ENCODE measurements at regions not wholly inside any gene's neighbourhood (a gene's known extent, or its start where the extent isn't known, plus 50 kb on each side); places are given as distances from the start of the nearest gene placed in this dataset.
"Not testable (repeated sequence)": the region's sequence is repeated elsewhere in the genome, so short reads cannot be mapped to it uniquely, and the experiment has no call there.

DNA sequence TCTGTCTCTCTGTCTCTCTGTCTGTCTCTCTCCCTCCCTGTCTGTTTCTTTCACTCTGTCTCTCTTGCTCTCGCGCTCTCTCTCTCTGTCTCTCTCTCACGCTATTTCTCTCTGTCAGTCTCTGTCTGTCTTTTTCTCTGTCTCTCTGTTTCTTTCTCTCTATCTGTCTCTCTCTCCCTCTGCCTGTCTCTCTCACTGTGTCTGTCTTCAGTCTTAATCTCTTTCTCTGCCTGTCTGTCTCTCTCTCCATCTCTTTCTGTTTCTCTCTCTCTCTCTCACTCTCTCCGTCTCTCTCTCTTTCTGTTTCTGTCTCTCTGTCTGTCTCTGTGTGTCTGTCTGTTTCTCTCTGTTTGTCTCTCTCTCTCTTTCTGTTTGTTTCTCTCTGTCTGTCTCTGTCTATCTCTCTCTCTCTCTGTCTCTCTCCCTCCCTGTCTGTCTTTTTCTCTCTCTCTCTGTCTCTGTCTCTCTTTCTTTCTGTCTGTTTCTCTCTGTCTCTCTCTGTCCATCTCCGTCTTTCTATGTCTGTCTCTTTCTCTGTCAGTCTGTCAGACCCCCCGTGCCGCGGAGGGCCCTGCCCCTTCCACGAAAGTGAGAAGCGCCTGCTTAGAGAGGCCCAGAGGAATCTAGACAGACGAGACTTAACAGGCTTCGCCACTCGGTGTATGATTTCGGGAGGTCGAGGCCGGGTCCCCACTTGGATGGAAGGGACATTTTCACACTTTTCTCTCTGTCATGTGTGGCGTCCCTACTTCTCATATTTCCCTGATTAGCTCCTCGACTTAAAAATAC, 346.3 kb upstream of the DEFB115 start:
- H3K4me1 ChIP-seq (ENCODE audit: insufficient read depth), result no peaks in the 10 kb centered on the region
- H3K27ac ChIP-seq, result no peak overlapping the region
- 78 to 85% (median 79%) methylated on average over 18 of the region's 18 CpGs for WGBS, 3 donors
- H3K4me3 ChIP-seq, result no peak overlapping the region
- H3K36me3 ChIP-seq, result no peaks in the 10 kb centered on the region
- intact Hi-C loops (cut with DNase I), result no loop called here
- no peaks in the 10 kb centered on the region for H3K27me3 ChIP-seq
- TF ChIP-seq EP300 (IDR thresholded peaks at IDR 0.05) (no peak), POLR2A (IDR thresholded peaks at IDR 0.05) (no peak)
- TF ChIP-seq, protein P1, sequence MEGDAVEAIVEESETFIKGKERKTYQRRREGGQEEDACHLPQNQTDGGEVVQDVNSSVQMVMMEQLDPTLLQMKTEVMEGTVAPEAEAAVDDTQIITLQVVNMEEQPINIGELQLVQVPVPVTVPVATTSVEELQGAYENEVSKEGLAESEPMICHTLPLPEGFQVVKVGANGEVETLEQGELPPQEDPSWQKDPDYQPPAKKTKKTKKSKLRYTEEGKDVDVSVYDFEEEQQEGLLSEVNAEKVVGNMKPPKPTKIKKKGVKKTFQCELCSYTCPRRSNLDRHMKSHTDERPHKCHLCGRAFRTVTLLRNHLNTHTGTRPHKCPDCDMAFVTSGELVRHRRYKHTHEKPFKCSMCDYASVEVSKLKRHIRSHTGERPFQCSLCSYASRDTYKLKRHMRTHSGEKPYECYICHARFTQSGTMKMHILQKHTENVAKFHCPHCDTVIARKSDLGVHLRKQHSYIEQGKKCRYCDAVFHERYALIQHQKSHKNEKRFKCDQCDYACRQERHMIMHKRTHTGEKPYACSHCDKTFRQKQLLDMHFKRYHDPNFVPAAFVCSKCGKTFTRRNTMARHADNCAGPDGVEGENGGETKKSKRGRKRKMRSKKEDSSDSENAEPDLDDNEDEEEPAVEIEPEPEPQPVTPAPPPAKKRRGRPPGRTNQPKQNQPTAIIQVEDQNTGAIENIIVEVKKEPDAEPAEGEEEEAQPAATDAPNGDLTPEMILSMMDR (IDR thresholded peaks at IDR 0.05), result no peak
- H3K9me3 ChIP-seq, result no peaks in the 10 kb centered on the region
- no peak for DNase-seq

DNA sequence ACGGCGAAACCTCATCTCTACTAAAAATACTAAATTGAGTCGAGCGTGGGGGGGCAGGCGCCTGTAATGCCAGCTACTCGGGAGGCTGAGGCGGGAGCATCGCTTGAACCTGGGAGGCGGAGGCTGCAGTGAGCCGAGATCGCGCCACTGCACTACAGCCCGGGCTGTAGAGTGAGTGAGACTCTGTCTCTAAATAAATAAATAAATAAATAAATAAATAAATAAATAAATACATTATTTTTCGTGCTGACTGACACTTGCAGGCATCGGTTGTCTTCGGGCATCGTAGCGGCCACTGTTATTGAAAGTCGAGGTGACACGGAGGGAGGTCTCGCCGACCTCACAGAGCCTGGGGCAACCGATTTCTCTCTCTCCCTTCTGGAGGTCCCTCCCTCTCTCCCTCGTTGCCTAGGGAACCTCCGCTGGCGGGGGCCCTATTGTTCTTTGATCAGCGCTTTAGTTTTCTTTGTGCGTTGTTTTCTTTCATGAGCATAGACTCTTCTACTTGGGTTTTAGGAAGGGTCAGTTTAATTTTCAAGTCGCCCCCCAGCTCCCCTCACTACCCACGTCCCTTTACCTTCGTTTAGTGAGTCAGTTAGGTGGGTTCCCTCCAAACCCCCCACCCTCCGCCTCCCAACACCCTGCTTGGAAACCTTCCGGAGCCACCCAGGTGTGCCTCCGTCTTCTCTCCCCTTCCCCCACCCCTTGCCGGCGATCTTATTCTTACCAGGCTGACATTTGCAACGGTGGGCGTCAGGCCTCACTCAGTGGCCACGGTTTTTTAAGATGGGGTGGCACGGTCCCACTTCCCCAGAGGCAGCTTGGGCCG, 345.4 kb upstream of the DEFB115 start:
- H3K27ac ChIP-seq; H3K36me3 ChIP-seq; H3K4me3 ChIP-seq; DNase-seq; H3K4me1 ChIP-seq (ENCODE audit: insufficient read depth); intact Hi-C loops (cut with DNase I); H3K27me3 ChIP-seq; H3K9me3 ChIP-seq: not testable (repeated sequence)
- WGBS, 3 donors, result 36 to 63% (median 36%) methylated on average over 41 of the region's 41 CpGs

DNA sequence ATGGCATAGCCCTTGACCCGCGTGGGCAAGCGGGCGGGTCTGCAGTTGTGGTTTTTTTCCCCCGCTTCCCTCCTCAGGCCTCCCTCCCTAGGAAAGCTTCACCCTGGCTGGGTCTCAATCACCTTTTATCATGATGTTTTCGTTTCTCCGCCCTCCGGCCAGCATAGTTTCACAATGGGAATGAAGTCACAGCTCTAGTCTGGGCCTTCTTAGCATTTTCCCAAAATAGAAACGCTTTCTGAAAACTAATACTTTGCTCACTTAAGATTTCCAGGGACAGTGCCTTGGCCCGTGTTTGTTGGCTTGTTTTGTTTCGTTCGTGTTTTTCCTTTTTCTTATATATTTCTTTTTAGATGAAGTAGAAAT, 344.8 kb upstream of the DEFB115 start:
- intact Hi-C loops (cut with DNase I); H3K27ac ChIP-seq; H3K4me1 ChIP-seq (ENCODE audit: insufficient read depth); DNase-seq; H3K4me3 ChIP-seq; H3K27me3 ChIP-seq; H3K36me3 ChIP-seq; H3K9me3 ChIP-seq: not testable (repeated sequence)
- WGBS, 3 donors, result 18 to 48% (median 26%) methylated on average over 12 of the region's 12 CpGs

GRCh38 chr20:30916404-30916803, 341.1 kb upstream of the DEFB115 start:
- intact Hi-C loops (cut with DNase I); H3K4me1 ChIP-seq (ENCODE audit: insufficient read depth); H3K27me3 ChIP-seq; H3K36me3 ChIP-seq; H3K9me3 ChIP-seq; DNase-seq; H3K27ac ChIP-seq; H3K4me3 ChIP-seq: not testable (repeated sequence)
- WGBS, 3 donors, result 83 to 90% (median 89%) methylated on average over 5 of the region's 5 CpGs

- TF ChIP-seq EP300 (IDR thresholded peaks at IDR 0.05), result no peak
- TF ChIP-seq, protein P1 (IDR thresholded peaks at IDR 0.05), result no peak
- no peak for TF ChIP-seq POLR2A (IDR thresholded peaks at IDR 0.05)
- no peaks in the 10 kb centered on the region for H3K4me1 ChIP-seq (ENCODE audit: insufficient read depth)
- no peak overlapping the region for H3K4me3 ChIP-seq
- H3K9me3 ChIP-seq, result peaks cover 0 to 7% of the 10 kb centered on the region in 2 donors
- no peak for DNase-seq
- 84 to 91% (median 87%) methylated on average over 31 of the region's 31 CpGs for WGBS, 3 donors
- H3K27ac ChIP-seq, result no peak overlapping the region
- H3K27me3 ChIP-seq, result no peaks in the 10 kb centered on the region
- no peaks in the 10 kb centered on the region for H3K36me3 ChIP-seq
- intact Hi-C loops (cut with DNase I), result no loop called here
These were observed 337.8 kb upstream of the DEFB115 start for GRCh38 chr20:30919514-30920188.
